GM12875 (cell line): ENCODE measurements at regions not wholly inside any gene's neighbourhood (a gene's known extent, or its start where the extent isn't known, plus 50 kb on each side); places are given as distances from the start of the nearest gene placed in this dataset.

ENCODE experiments used
- H3K4me3 ChIP-seq: one replicate; pipeline ENCODE4 v1.5.1; 2011; ENCODE audit warnings: low read depth, low read length, control low read depth
- TF ChIP-seq, protein P1 (sequence below): IDR thresholded peaks from 2 replicates; pipeline ENCODE4 v1.5.1; 2011; ENCODE audit warnings: low read depth, mild to moderate bottlenecking, control low read depth, inconsistent platforms, low read length, moderate library complexity, borderline replicate concordance; ENCODE audit not compliant: insufficient read depth

DNA sequence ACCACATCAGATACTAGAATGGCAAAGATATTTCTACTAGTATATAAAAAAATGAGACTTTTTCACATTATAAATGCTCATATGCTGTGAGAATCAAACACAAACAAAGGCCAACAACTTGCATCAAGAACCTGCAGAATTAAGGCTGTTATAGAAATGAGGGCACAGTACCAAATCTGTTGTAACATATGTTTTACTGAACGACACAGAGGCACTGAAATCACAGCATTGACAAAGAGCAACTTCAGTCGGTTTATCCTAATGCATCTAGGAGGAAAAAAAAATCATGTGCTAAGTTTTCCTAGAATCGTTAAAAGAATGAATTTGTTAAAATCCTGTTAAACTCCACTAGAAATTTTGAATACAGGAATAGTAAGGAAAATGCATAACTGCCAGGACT, 617.4 kb upstream of the NETO1 start:
- TF ChIP-seq, protein P1, sequence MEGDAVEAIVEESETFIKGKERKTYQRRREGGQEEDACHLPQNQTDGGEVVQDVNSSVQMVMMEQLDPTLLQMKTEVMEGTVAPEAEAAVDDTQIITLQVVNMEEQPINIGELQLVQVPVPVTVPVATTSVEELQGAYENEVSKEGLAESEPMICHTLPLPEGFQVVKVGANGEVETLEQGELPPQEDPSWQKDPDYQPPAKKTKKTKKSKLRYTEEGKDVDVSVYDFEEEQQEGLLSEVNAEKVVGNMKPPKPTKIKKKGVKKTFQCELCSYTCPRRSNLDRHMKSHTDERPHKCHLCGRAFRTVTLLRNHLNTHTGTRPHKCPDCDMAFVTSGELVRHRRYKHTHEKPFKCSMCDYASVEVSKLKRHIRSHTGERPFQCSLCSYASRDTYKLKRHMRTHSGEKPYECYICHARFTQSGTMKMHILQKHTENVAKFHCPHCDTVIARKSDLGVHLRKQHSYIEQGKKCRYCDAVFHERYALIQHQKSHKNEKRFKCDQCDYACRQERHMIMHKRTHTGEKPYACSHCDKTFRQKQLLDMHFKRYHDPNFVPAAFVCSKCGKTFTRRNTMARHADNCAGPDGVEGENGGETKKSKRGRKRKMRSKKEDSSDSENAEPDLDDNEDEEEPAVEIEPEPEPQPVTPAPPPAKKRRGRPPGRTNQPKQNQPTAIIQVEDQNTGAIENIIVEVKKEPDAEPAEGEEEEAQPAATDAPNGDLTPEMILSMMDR, result no peak
- no peak overlapping the region for H3K4me3 ChIP-seq

DNA sequence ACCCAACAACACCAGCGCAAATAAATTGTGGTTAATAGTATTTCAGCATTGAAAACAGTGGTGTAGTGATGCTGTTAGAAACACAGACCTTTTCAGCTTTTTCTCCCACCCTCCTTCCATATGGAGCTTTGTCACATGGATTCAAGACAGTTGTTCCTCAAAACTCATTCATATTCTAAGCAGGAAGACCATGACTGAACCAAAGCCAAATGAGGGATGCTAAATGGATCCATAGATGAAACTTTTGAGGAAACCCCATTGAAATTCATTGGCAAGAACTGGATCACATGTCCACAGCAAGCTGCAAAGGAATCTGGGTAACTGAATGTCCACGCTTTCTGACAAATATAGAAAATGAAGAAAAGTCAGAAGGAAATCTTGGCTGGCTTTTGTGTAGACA, 615.1 kb upstream of the NETO1 start:
- TF ChIP-seq, protein P1, result no peak
- H3K4me3 ChIP-seq, result no peak overlapping the region

DNA sequence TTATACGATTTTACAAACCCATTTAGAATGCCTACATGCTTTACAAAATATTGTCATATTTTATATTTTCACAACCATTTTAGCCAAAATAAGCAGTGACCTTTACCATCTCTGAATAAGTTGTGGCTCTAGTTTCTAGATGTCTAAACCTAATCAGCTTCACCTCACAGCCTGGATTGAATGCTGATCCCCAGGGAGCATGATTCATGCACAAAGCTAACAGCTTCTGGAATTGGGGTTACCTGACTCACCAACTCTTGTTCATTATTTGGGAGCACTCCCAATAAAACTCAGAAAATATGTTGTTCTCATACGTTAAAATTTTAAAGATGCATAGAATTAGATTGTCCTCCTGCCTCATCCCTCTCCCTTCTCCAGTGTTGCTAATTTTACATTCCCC, 611.7 kb upstream of the NETO1 start:
- TF ChIP-seq, protein P1, result no peak
- H3K4me3 ChIP-seq, result no peak overlapping the region

DNA sequence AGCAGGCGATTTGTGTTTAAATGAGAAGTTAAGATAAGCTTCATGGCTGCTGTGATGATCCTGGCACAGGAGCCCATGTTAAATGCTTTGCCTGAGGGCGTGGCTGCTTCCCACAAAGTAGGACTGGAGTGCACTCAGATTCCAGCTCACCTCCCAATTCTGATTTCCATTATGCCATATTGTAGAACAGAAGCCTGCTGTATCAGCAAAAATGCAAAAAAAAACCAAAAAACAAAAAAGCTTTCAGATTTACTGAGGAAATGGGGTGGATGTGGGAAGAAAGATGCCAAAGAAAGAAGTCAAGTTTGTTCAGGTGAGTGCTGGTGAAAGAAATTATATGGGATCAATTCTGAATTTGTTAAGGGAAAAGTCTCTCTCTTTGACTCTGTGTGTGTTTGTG, 610.4 kb upstream of the NETO1 start:
- TF ChIP-seq, protein P1, result no peak
- H3K4me3 ChIP-seq, result no peak overlapping the region

DNA sequence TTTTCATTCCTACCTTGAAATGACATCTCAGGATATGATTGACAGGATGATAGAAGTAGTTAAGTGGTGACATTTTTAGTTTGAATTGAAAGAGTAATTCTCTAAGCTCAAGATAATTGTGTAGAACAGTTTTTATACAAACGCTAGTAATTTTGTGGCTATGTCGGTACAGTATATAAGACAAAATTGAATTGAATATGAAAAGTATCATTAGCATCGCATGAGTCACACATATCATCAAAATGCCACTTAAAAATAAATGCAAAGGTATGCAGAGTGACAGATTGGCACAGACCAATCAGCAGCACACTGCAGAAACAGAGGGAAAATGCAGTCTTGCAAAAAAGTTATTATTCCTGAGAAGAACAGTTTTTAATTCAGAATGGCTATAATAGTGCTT, 608.2 kb upstream of the NETO1 start:
- TF ChIP-seq, protein P1, result no peak
- no peak overlapping the region for H3K4me3 ChIP-seq

DNA sequence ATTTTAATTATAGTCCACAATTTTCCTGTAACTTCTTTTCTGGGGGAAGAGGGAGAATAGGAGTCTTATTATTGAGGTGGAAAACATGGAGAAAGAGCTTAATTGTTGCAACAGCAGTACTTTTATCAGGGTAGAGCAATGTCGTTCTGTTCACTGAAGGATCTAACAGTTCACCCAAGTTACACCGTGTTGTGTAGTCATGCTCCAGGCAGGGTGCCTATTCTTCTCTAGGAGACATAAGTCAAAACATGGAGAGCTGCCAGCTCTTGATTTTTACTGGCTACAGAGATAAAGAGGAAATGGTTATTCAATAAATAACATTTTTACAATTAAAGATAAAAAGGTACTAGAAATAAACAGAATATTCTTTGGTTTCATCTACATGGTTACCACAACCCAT, 594.3 kb upstream of the NETO1 start:
- TF ChIP-seq, protein P1, result no peak
- H3K4me3 ChIP-seq, result no peak overlapping the region

DNA sequence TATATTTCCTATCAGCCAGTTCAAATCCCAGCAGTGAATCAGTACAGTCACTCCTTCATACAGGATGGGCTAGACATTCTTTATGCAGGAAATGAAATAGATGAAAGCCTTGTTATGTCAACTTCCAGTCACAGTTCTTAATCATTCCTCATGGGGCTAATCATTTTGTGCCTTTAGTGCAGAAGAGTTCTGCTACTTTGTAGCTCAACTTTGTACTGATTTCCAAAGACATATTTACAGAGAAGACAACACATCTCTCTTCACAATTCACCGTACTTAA, 593.9 kb upstream of the NETO1 start:
- TF ChIP-seq, protein P1, result no peak
- no peak overlapping the region for H3K4me3 ChIP-seq
